ENCODE measurements at regions not wholly inside any gene's neighbourhood (a gene's known extent, or its start where the extent isn't known, plus 50 kb on each side); places are given as distances from the start of the nearest gene placed in this dataset.

GRCh38 chr10:59538623-59539022 is 171.0 kb downstream of the SLC16A9 start:
- H3K27me3 ChIP-seq, result no peaks in the 10 kb centered on the region
- H3K9me3 ChIP-seq, result no peaks in the 10 kb centered on the region
- H3K27ac ChIP-seq, result no peak overlapping the region
- DNase-seq, result no peak
- peaks cover 11 to 23% (median 15%) of the 10 kb centered on the region in 4 donors for H3K4me1 ChIP-seq
- WGBS, 2 donors, result 91 to 97% methylated on average over 6 to 11 of the region's 11 CpGs
- ATAC-seq (ENCODE audit: low FRiP score in 2 of 2), result peak in 1 of 2 donors; percentile 19
- TF ChIP-seq EP300 (IDR thresholded peaks at IDR 0.05), result no peak
- TF ChIP-seq POLR2AphosphoS5 (IDR thresholded peaks at IDR 0.05), result no peak
- TF ChIP-seq CTCF (IDR thresholded peaks at IDR 0.05), result no peak
- no peak for TF ChIP-seq POLR2A (IDR thresholded peaks at IDR 0.05)
- H3K4me3 ChIP-seq, result no peak overlapping the region
- no peaks in the 10 kb centered on the region for H3K36me3 ChIP-seq

- H3K9me3 ChIP-seq, result no peaks in the 10 kb centered on the region
- no peaks in the 10 kb centered on the region for H3K27me3 ChIP-seq
- DNase-seq (no peak), ATAC-seq (ENCODE audit: low FRiP score in 2 of 2) (no peak)
- no peak overlapping the region for H3K4me3 ChIP-seq
- TF ChIP-seq POLR2AphosphoS5 (IDR thresholded peaks at IDR 0.05) (no peak), POLR2A (IDR thresholded peaks at IDR 0.05) (no peak), CTCF (IDR thresholded peaks at IDR 0.05) (no peak), EP300 (IDR thresholded peaks at IDR 0.05) (no peak)
- no peaks in the 10 kb centered on the region for H3K36me3 ChIP-seq
- peaks cover 11 to 23% (median 15%) of the 10 kb centered on the region in 4 donors for H3K4me1 ChIP-seq
- WGBS, 2 donors, result 69 to 70% methylated on average over 4 of the region's 4 CpGs
- peak overlapping the region in 3 of 4 donors; percentile 54 to 76 (median 70) for H3K27ac ChIP-seq
Measured at GRCh38 chr10:59537501-59537900, 172.1 kb downstream of the SLC16A9 start.

- H3K27ac ChIP-seq, result peak overlapping the region; percentile 54 to 76 (median 65)
- H3K9me3 ChIP-seq, result no peaks in the 10 kb centered on the region
- no peaks in the 10 kb centered on the region for H3K36me3 ChIP-seq
- peaks cover 11 to 23% (median 15%) of the 10 kb centered on the region in 4 donors for H3K4me1 ChIP-seq
- DNase-seq (peak in 1 of 2 donors; percentile 30), ATAC-seq (ENCODE audit: low FRiP score in 2 of 2) (peak; percentile 85 to 96)
- TF ChIP-seq POLR2A (IDR thresholded peaks at IDR 0.05) (no peak), CTCF (IDR thresholded peaks at IDR 0.05) (no peak), EP300 (IDR thresholded peaks at IDR 0.05) (peak in 2 of 4 donors; percentile 60 to 71), POLR2AphosphoS5 (IDR thresholded peaks at IDR 0.05) (peak; percentile 74)
- WGBS, 2 donors, result 17 to 22% methylated on average over 4 of the region's 4 CpGs
- H3K27me3 ChIP-seq, result no peaks in the 10 kb centered on the region
- no peak overlapping the region for H3K4me3 ChIP-seq
Measured at GRCh38 chr10:59536167-59537014, 173.3 kb downstream of the SLC16A9 start.

GRCh38 chr10:59524348-59524747 is 162.0 kb upstream of the FAM13C start:
- 0 to 59% methylated on average over 1 of the region's 1 CpG for WGBS, 2 donors
- H3K27me3 ChIP-seq, result no peaks in the 10 kb centered on the region
- peaks cover 0 to 4% (median 1%) of the 10 kb centered on the region in 4 donors for H3K4me1 ChIP-seq
- no peak for DNase-seq
- no peak overlapping the region for H3K27ac ChIP-seq
- no peaks in the 10 kb centered on the region for H3K9me3 ChIP-seq
- ATAC-seq (ENCODE audit: low FRiP score in 2 of 2), result peak in 1 of 2 donors; percentile 87
- H3K4me3 ChIP-seq, result no peak overlapping the region
- no peaks in the 10 kb centered on the region for H3K36me3 ChIP-seq
- TF ChIP-seq EP300 (IDR thresholded peaks at IDR 0.05) (no peak), CTCF (IDR thresholded peaks at IDR 0.05) (no peak), POLR2AphosphoS5 (IDR thresholded peaks at IDR 0.05) (no peak), POLR2A (IDR thresholded peaks at IDR 0.05) (no peak)
